Middle frontal gyrus (tissue), 1 donor: ENCODE measurements at regions not wholly inside any gene's neighbourhood (a gene's known extent, or its start where the extent isn't known, plus 50 kb on each side); places are given as distances from the start of the nearest gene placed in this dataset.

Experiments used
- DNase-seq: peaks from one replicate; pipeline ENCODE4 v3.0.0-alpha.2; 2015; ENCODE audit warnings: low spot score; ENCODE audit errors: extremely low spot score

DNA sequence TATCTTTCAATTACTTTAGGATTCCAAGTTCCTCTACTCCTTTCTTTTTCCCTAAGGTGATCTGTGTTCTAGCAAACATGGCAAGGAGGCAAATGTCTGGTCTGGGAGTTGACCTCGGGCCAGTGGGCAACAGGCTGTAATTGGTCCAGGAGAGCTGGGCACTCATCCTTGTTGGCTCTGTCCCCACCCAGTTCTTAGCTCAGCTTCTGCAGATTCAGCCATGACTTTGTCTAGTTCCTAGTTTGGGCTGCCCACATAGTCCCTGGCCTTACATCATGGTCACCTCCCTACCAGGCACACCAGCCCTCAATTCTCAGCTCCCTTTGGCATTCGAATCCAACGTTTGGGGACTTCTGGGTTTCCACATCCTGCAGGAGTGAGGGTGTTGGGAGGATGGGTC, 92.1 kb upstream of the DAP start:
- DNase-seq = no peak

GRCh38 chr5:10849278-10849677, 88.2 kb upstream of the DAP start:
- no peak for DNase-seq

DNA sequence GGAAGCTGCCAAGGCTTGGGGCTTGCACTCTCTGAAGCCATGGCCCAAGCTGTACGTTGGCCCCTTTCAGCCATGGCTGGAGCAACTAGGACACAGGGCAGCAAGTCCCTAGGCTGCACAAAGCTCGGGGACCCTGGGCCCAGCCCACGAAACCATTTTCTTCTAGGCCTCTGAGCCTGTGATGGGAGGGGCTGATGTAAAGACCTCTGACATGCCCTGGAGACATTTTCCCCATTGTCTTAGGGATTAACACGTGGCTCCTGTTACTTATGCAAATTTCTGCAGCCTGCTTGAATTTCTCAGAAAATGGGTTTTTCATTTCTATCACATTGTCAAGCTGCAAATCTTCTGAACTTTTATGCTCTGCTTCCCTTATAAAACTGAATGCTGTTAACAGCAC, 83.0 kb upstream of the DAP start:
- DNase-seq = no peak

- DNase-seq = no peak
Observed at GRCh38 chr5:10842823-10843222, 81.8 kb upstream of the DAP start.

GRCh38 chr5:10839916-10840599, 79.0 kb upstream of the DAP start:
- DNase-seq = no peak

DNA sequence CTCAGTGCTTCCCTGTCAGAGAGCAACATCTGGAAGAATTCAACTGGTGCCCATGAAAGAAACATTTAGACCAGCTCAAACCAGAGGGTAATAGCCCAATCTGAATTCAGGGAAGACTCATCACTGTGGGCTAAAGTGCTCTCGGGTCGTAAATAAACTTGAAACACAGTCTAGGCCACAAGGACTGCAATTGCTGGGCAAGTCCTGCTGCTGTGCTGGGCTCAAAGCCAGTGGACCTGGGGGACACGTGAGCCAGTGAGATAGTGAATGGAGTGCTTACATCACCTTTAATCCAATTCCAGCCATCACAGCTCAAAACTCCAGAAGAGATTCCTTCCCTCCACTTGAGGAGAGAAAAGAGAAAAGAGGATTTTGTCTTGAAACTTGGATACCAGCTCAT, 78.1 kb upstream of the DAP start:
- no peak for DNase-seq

DNA sequence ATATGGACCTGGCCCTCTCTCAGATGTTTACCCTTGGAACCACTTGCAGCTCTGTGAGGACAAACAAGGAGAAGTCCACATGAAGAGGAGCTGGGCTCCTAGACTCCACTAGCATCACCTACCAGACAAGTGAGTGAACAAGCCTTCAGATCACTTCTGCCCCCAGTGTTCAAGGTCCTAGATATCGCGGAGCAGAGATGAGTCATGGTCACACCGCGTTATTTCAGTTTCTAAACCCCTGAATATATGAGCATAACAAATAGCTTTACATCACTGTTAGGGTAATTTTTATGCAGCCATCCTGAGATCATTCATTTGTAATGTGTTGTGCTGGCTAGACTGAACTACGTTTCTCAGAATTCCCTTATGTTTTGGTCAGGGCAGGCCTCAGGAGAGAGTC, 77.0 kb upstream of the DAP start:
- DNase-seq = no peak

DNA sequence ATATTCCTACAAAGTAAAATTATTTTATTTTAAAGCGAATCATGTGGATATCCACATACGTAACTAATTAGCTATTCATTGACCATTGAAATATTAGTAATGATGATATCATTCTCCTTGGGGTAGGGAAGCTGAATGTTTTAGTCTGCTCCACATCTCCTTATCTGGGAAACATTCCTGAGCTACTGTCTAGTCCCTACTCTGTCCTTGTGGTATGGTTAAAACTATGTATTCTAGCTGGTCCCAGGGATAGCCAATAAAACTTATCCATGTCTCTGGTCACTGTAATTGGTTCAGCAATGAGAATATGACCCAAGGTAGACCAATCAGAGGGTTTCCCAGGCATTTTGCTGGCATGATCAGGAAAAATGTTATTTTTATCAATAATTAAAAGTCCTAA, 76.0 kb upstream of the DAP start:
- no peak for DNase-seq

DNA sequence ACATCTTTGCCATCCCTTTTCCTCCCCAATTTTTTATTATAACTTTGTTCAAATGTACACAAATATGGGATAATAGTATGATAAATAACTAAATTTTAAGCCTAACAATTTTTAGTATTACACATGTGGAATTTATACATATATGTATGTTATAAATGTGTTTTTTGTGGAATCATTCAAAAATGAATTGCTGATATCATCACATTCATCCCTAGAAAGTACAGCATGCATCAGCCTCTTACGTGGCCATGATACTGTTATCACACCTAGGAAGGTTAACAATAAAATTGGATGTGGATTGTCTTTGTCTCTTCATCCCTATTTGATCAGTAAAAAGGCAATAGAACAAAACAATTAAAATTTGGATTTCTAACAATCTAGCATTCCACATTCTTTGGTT, 73.7 kb upstream of the DAP start:
- DNase-seq = no peak

GRCh38 chr5:10832987-10833386, 72.0 kb upstream of the DAP start:
- no peak for DNase-seq

GRCh38 chr5:10832421-10832820, 71.4 kb upstream of the DAP start:
- no peak for DNase-seq

GRCh38 chr5:10831419-10831818, 70.4 kb upstream of the DAP start:
- no peak for DNase-seq

DNA sequence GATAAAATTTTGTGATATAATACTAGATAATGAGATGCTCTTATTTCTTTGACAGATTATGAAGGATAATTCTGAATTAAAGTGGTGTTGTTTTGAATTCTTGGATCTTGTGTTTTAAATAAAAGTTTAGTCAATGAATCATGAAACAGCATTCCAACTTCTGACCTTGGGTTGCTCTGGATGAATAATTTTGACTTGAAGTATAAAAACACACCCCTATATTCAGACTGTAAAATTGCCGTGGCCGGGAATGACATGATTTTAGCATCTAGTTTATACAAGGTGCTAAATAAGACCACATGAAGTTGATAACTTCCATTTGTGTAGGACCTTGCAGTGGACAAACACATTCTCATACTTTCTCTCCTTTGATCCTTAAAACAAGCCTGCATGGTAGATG, 67.2 kb upstream of the DAP start:
- DNase-seq = no peak

DNA sequence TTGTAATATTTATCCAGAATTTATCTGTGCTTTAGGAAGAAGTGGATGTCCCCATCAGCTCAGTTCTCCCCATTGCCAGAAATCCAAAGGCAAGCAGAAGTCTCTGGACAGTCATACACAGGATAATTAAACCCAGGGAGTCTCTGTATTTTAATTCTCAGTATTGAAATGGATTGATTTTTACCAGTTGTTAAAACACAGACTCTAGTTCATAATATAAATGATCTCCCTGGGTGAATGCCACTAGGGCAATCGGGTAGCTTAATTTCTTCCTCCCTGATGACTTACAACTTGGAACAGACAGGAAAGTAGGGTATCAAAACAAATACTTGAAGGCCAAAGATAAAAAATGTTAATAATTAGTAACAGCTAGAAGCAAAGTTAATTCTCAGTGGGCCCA, 66.5 kb upstream of the DAP start:
- no peak for DNase-seq

- no peak for DNase-seq
Observed at GRCh38 chr5:10826971-10827370, 65.9 kb upstream of the DAP start.

- DNase-seq = no peak
Observed at GRCh38 chr5:10825897-10826644, 65.0 kb upstream of the DAP start.

GRCh38 chr5:10812218-10812617, 51.2 kb upstream of the DAP start:
- no peak for DNase-seq
